Endothelial cell of umbilical vein (primary cell): ENCODE measurements at regions not wholly inside any gene's neighbourhood (a gene's known extent, or its start where the extent isn't known, plus 50 kb on each side); places are given as distances from the start of the nearest gene placed in this dataset.

ENCODE experiments used
- BruUV-seq: library from RNA; stranded (reverse); fragments of 400-500 nt; replicated peaks from 2 replicates; lab custom pipeline; 2021; lab: Mats Ljungman, UMichigan
- CTCF ChIA-PET: fragments of 300-600, 350-600 bp; sonication (Branson Sonifier 250); formaldehyde crosslinking; loops from one replicate; lab custom pipeline; 2021; ENCODE audit warnings: antibody characterized with exemption, inconsistent platforms; lab: Charles Lee
- POLR2A ChIA-PET: fragments of 300-600, 350-600 bp; sonication (Branson Sonifier 250); formaldehyde crosslinking; loops from one replicate; lab custom pipeline; 2021; ENCODE audit warnings: antibody characterized with exemption, inconsistent platforms; lab: Charles Lee
- DNase-seq: peaks from one replicate; pipeline ENCODE4 v3.0.0-alpha.2; 2011; ENCODE audit warnings: low read depth, low spot score
- FAIRE-seq: peaks from 2 replicates; lab custom pipeline; 2011; peaks lifted over from hg19 to GRCh38; lab: Jason Lieb, UNC
- H2AFZ ChIP-seq: 2 replicates; pipeline ENCODE4 v1.6.0; 2012; ENCODE audit warnings: low read depth, low read length, control low read depth, inconsistent platforms
- H3K27ac ChIP-seq: 2 replicates; pipeline ENCODE4 v1.5.1; 2011; ENCODE audit warnings: low read depth, mild to moderate bottlenecking, control low read depth, low read length, moderate library complexity; ENCODE audit not compliant: insufficient read depth
- H3K27me3 ChIP-seq, 2 experiments: 2 replicates each; pipeline versions ENCODE4 v1.6.0 to v1.6.1; 2011; ENCODE audit warnings: low read length in 2 of 2, mixed read lengths in 1 of 2; ENCODE audit not compliant: control insufficient read depth in 2 of 2, insufficient read depth in 2 of 2
- H3K36me3 ChIP-seq, 2 experiments: 2 replicates in 1 of 2; 3 replicates in 1 of 2; pipeline ENCODE4 v1.5.1; 2011; ENCODE audit warnings: low read length in 2 of 2, mild to moderate bottlenecking in 1 of 2, moderate library complexity in 1 of 2; ENCODE audit not compliant: control insufficient read depth in 2 of 2, insufficient read depth in 2 of 2; ENCODE audit errors: extremely low read depth in 1 of 2
- H3K4me1 ChIP-seq: 3 replicates; pipeline ENCODE4 v1.5.1; 2011; ENCODE audit warnings: mild to moderate bottlenecking, low read length; ENCODE audit not compliant: control insufficient read depth, insufficient read depth; ENCODE audit errors: extremely low read depth
- H3K4me2 ChIP-seq: 2 replicates; pipeline ENCODE4 v1.6.1; 2011; ENCODE audit warnings: low read length, control low read depth, mixed read lengths; ENCODE audit not compliant: insufficient read depth
- H3K4me3 ChIP-seq, 3 experiments: fragments of 200-600 bp in 1 of 3; sonication (generic), shearing (Covaris generic) in 1 of 3; replicated peaks in 1 of 3; 2 replicates each; pipeline ENCODE4 v1.5.1; 2011 to 2016; ENCODE audit warnings: control low read depth in 3 of 3, low read length in 3 of 3, mild to moderate bottlenecking in 2 of 3, inconsistent platforms in 1 of 3, low read depth in 1 of 3, moderate library complexity in 1 of 3; ENCODE audit not compliant: insufficient read depth in 1 of 3
- H3K79me2 ChIP-seq: 2 replicates; pipeline ENCODE4 v1.6.0; 2012; ENCODE audit warnings: low read length, inconsistent platforms; ENCODE audit not compliant: control insufficient read depth, insufficient read depth
- H3K9ac ChIP-seq: replicated peaks from 2 replicates; pipeline ENCODE3; 2011; ENCODE audit warnings: low read length, control low read depth; ENCODE audit not compliant: insufficient read depth; ENCODE audit errors: extremely low read depth
- H3K9me1 ChIP-seq: replicated peaks from 3 replicates; pipeline ENCODE4 v1.6.0; 2011; ENCODE audit warnings: mild to moderate bottlenecking, low read length; ENCODE audit not compliant: control insufficient read depth, insufficient read depth; ENCODE audit errors: extremely low read depth
- H3K9me3 ChIP-seq: replicated peaks from 2 replicates; pipeline ENCODE4 v1.5.1; 2012; ENCODE audit warnings: low read length, inconsistent platforms; ENCODE audit not compliant: control insufficient read depth, insufficient read depth
- H4K20me1 ChIP-seq: replicated peaks from 2 replicates; pipeline ENCODE3; 2011; ENCODE audit warnings: mild to moderate bottlenecking, low read length; ENCODE audit not compliant: control insufficient read depth, insufficient read depth; ENCODE audit errors: extremely low read depth
- EZH2 ChIP-seq: IDR thresholded peaks from 2 replicates; pipeline ENCODE4 v1.6.1; 2012; ENCODE audit warnings: borderline replicate concordance, low read depth, mild to moderate bottlenecking, moderate library complexity, low read length, inconsistent platforms; ENCODE audit not compliant: severe bottlenecking
- FOS ChIP-seq: IDR thresholded peaks from 2 replicates; pipeline ENCODE4 v1.6.1; 2011; ENCODE audit warnings: mild to moderate bottlenecking, low read length, moderate library complexity, borderline replicate concordance; ENCODE audit not compliant: insufficient read depth
- JUN ChIP-seq: IDR thresholded peaks from 2 replicates; pipeline ENCODE4 v1.6.1; 2011; ENCODE audit warnings: borderline replicate concordance, low read depth; ENCODE audit not compliant: insufficient read length, insufficient read depth
- dilution Hi-C: fragments of 300-500 bp; cut with MboI; formaldehyde crosslinking; loops from one replicate; pipeline ENCODE4 v1.15.0; 2019; ENCODE audit warnings: low sequenced_read_pairs; ENCODE audit not compliant: extremely low pct_ligation_motif_present
- intact Hi-C: fragments of 100-400 bp; cut with micrococcal nuclease; formaldehyde crosslinking; loops from one replicate; pipeline ENCODE4 v1.10.0; 2022

DNA sequence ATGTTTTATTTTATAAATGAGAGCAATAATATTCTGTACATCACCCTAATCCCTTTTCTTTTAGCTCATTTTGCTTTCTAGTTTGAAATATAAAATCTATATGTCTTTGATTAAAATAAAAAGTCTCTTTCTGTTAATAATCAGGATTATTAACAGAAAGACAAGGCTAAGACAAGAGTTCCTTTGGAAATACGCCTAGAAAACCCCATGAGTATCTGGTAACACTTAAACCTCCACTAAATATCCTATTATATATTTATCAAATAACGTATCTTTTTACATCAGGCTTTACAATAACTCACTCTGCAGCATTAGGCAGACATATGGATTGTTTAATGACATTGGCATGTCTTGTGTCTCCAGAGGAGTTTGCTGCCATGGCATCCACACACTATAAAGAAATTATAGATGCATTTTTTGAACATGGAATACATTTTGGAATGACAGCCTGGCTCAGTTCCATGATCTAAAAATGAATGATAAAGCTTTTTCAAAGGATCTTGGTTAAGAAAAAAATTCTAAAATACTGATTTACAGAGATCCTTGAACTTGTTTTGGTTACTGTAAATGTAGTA lies 98.7 kb downstream of the TMEM26 start:
- H3K9me3 ChIP-seq = no peaks in the 10 kb centered on the region
- dilution Hi-C loops (no loop called here), intact Hi-C loops (no loop called here)
- no peak overlapping the region for H3K4me2 ChIP-seq
- ChIA-PET CTCF (no interaction called here), POLR2A (no interaction called here)
- H2AFZ ChIP-seq = no peak overlapping the region
- H3K27me3 ChIP-seq = peaks cover 0 to 2% of the 10 kb centered on the region in 2 experiments
- H3K79me2 ChIP-seq = no peaks in the 10 kb centered on the region
- FAIRE-seq (no peak), DNase-seq (no peak)
- H3K4me1 ChIP-seq = no peaks in the 10 kb centered on the region
- no peak overlapping the region for H3K9ac ChIP-seq
- BruUV-seq = no TSS peak
- H3K36me3 ChIP-seq = no peaks in the 10 kb centered on the region
- no peak overlapping the region for H3K4me3 ChIP-seq
- no peaks in the 10 kb centered on the region for H4K20me1 ChIP-seq
- TF ChIP-seq FOS = no peak
- no peaks in the 10 kb centered on the region for H3K9me1 ChIP-seq
- H3K27ac ChIP-seq = no peak overlapping the region

DNA sequence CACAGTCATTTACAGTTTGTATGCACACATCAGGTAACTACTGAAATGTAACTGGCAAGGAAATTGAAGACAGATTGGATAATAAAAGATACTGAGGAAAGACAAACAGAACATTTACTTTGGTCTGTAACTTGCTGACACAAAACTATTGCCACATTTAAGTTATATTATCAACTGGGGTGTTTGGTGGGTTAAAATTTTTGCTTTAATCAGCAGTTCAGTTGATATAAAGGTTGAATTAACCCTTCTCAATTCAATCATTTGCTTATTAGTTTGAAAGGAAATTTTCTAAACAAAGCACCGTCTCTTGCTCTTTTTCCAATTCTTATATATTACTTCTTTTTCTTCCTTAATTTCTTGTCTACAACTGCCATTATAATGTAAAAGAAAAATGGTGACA lies 102.4 kb downstream of the TMEM26 start:
- H3K4me1 ChIP-seq = no peaks in the 10 kb centered on the region
- intact Hi-C loops (no loop called here), dilution Hi-C loops (no loop called here)
- H3K79me2 ChIP-seq = no peaks in the 10 kb centered on the region
- ChIA-PET CTCF (no interaction called here), POLR2A (no interaction called here)
- no peak overlapping the region for H2AFZ ChIP-seq
- H3K4me2 ChIP-seq = no peak overlapping the region
- no TSS peak for BruUV-seq
- H3K4me3 ChIP-seq = no peak overlapping the region
- DNase-seq (no peak), FAIRE-seq (no peak)
- no peak overlapping the region for H3K9ac ChIP-seq
- H3K27ac ChIP-seq = no peak overlapping the region
- peaks cover 0 to 2% of the 10 kb centered on the region in 2 experiments for H3K27me3 ChIP-seq
- no peak for TF ChIP-seq EZH2
- no peak for TF ChIP-seq JUN
- H4K20me1 ChIP-seq = no peaks in the 10 kb centered on the region
- H3K36me3 ChIP-seq = no peaks in the 10 kb centered on the region
- no peaks in the 10 kb centered on the region for H3K9me3 ChIP-seq
- no peaks in the 10 kb centered on the region for H3K9me1 ChIP-seq
